Activated naive CD8-positive, alpha-beta T cell treated with anti-CD3 and anti-CD28 coated beads for 36 hours (primary cell): ENCODE measurements at regions not wholly inside any gene's neighbourhood (a gene's known extent, or its start where the extent isn't known, plus 50 kb on each side); places are given as distances from the start of the nearest gene placed in this dataset.

Source experiments
- DNase-seq: peaks from one replicate; pipeline ENCODE4 v3.0.0; 2021
- H3K27ac Mint-ChIP-seq: one replicate; pipeline ENCODE4 v1.8.0; 2022; ENCODE audit warnings: mild to moderate bottlenecking, moderate library complexity, mixed read lengths
- H3K27me3 Mint-ChIP-seq: one replicate; pipeline ENCODE4 v1.8.0; 2022; ENCODE audit warnings: mild to moderate bottlenecking, mixed read lengths
- H3K36me3 Mint-ChIP-seq: one replicate; pipeline ENCODE4 v1.8.0; 2021; ENCODE audit warnings: mild to moderate bottlenecking, mixed read lengths
- H3K4me1 Mint-ChIP-seq: one replicate; pipeline ENCODE4 v1.8.0; 2021; ENCODE audit warnings: mixed read lengths
- H3K4me3 Mint-ChIP-seq: one replicate; pipeline ENCODE4 v1.8.0; 2022; ENCODE audit warnings: mild to moderate bottlenecking, moderate library complexity, mixed read lengths
- H3K9me3 Mint-ChIP-seq: one replicate; pipeline ENCODE4 v1.8.0; 2022; ENCODE audit warnings: mixed read lengths

GRCh38 chr15:100779331-100780207, 100.1 kb upstream of the ALDH1A3 start:
- no peaks in the 10 kb centered on the region for H3K4me1 Mint-ChIP-seq

GRCh38 chr15:100780208-100780800, 99.3 kb upstream of the ALDH1A3 start:
- Mint-ChIP-seq H3K4me3 (no peak overlapping the region), H3K4me1 (no peaks in the 10 kb centered on the region), H3K36me3 (no peaks in the 10 kb centered on the region), H3K27me3 (peaks cover 12% of the 10 kb centered on the region), H3K27ac (no peak overlapping the region), H3K9me3 (no peaks in the 10 kb centered on the region)
- no peak for DNase-seq

More at GRCh38 chr15:100779331-100780207, 100.1 kb upstream of the ALDH1A3 start:
- DNase-seq = no peak
- Mint-ChIP-seq H3K9me3 (no peaks in the 10 kb centered on the region), H3K36me3 (no peaks in the 10 kb centered on the region), H3K27ac (no peak overlapping the region), H3K27me3 (peaks cover 12% of the 10 kb centered on the region), H3K4me3 (no peak overlapping the region)

- Mint-ChIP-seq H3K36me3 (no peaks in the 10 kb centered on the region), H3K9me3 (no peaks in the 10 kb centered on the region), H3K4me3 (no peak overlapping the region), H3K27me3 (peaks cover 12% of the 10 kb centered on the region), H3K4me1 (no peaks in the 10 kb centered on the region), H3K27ac (no peak overlapping the region)
- DNase-seq = no peak
These were observed 98.3 kb upstream of the ALDH1A3 start for GRCh38 chr15:100781061-100781960.

- Mint-ChIP-seq H3K27me3 (peaks cover 12% of the 10 kb centered on the region), H3K36me3 (no peaks in the 10 kb centered on the region), H3K9me3 (no peaks in the 10 kb centered on the region), H3K27ac (no peak overlapping the region), H3K4me1 (no peaks in the 10 kb centered on the region), H3K4me3 (no peak overlapping the region)
- no peak for DNase-seq
These were observed 97.6 kb upstream of the ALDH1A3 start for GRCh38 chr15:100781961-100782530.

GRCh38 chr15:100783291-100783690, 96.3 kb upstream of the ALDH1A3 start:
- Mint-ChIP-seq H3K4me3 (no peak overlapping the region), H3K4me1 (no peaks in the 10 kb centered on the region), H3K27me3 (peaks cover 12% of the 10 kb centered on the region), H3K9me3 (no peaks in the 10 kb centered on the region), H3K36me3 (no peaks in the 10 kb centered on the region), H3K27ac (no peak overlapping the region)
- no peak for DNase-seq

GRCh38 chr15:100783760-100784492, 95.7 kb upstream of the ALDH1A3 start:
- Mint-ChIP-seq H3K9me3 (no peaks in the 10 kb centered on the region), H3K4me3 (no peak overlapping the region), H3K27ac (no peak overlapping the region), H3K4me1 (no peaks in the 10 kb centered on the region), H3K27me3 (peaks cover 12% of the 10 kb centered on the region), H3K36me3 (no peaks in the 10 kb centered on the region)
- no peak for DNase-seq

GRCh38 chr15:100784493-100785180, 95.0 kb upstream of the ALDH1A3 start:
- no peaks in the 10 kb centered on the region for H3K9me3 Mint-ChIP-seq
- H3K4me3 Mint-ChIP-seq = no peak overlapping the region
- H3K27me3 Mint-ChIP-seq = peaks cover 9% of the 10 kb centered on the region
- no peak for DNase-seq
- no peaks in the 10 kb centered on the region for H3K4me1 Mint-ChIP-seq
- no peaks in the 10 kb centered on the region for H3K36me3 Mint-ChIP-seq
- H3K27ac Mint-ChIP-seq = no peak overlapping the region

- no peak overlapping the region for H3K27ac Mint-ChIP-seq
- H3K36me3 Mint-ChIP-seq = no peaks in the 10 kb centered on the region
- H3K4me1 Mint-ChIP-seq = no peaks in the 10 kb centered on the region
- no peaks in the 10 kb centered on the region for H3K9me3 Mint-ChIP-seq
- H3K27me3 Mint-ChIP-seq = peaks cover 4% of the 10 kb centered on the region
- H3K4me3 Mint-ChIP-seq = no peak overlapping the region
- no peak for DNase-seq
These were observed 94.2 kb upstream of the ALDH1A3 start for GRCh38 chr15:100785181-100786138.

GRCh38 chr15:100786139-100786531, 93.5 kb upstream of the ALDH1A3 start:
- H3K9me3 Mint-ChIP-seq = no peaks in the 10 kb centered on the region
- no peaks in the 10 kb centered on the region for H3K36me3 Mint-ChIP-seq
- H3K27ac Mint-ChIP-seq = no peak overlapping the region
- H3K27me3 Mint-ChIP-seq = peaks cover 10% of the 10 kb centered on the region
- no peaks in the 10 kb centered on the region for H3K4me1 Mint-ChIP-seq
- no peak overlapping the region for H3K4me3 Mint-ChIP-seq
- DNase-seq = no peak

GRCh38 chr15:100786901-100787566, 92.6 kb upstream of the ALDH1A3 start:
- H3K27me3 Mint-ChIP-seq = peaks cover 11% of the 10 kb centered on the region
- no peaks in the 10 kb centered on the region for H3K4me1 Mint-ChIP-seq

GRCh38 chr15:100787567-100788417, 91.8 kb upstream of the ALDH1A3 start:
- Mint-ChIP-seq H3K4me1 (no peaks in the 10 kb centered on the region), H3K9me3 (no peaks in the 10 kb centered on the region), H3K27ac (no peak overlapping the region), H3K27me3 (peaks cover 9% of the 10 kb centered on the region), H3K36me3 (no peaks in the 10 kb centered on the region), H3K4me3 (no peak overlapping the region)
- no peak for DNase-seq

More at GRCh38 chr15:100786901-100787566, 92.6 kb upstream of the ALDH1A3 start:
- H3K27ac Mint-ChIP-seq = no peak overlapping the region
- no peak overlapping the region for H3K4me3 Mint-ChIP-seq
- H3K36me3 Mint-ChIP-seq = no peaks in the 10 kb centered on the region
- DNase-seq = no peak
- H3K9me3 Mint-ChIP-seq = no peaks in the 10 kb centered on the region
